HG02571 (cell line): ENCODE measurements at regions not wholly inside any gene's neighbourhood (a gene's known extent, or its start where the extent isn't known, plus 50 kb on each side); places are given as distances from the start of the nearest gene placed in this dataset.
"Not testable (repeated sequence)": the region's sequence is repeated elsewhere in the genome, so short reads cannot be mapped to it uniquely, and the experiment has no call there.

Experiments
- ATAC-seq: cut with Tn5 transposase; IDR thresholded peaks from one replicate; pipeline ENCODE4 v1.9.1; 2021; ENCODE audit warnings: mild to moderate bottlenecking, moderate library complexity; ENCODE audit not compliant: unreplicated experiment

DNA sequence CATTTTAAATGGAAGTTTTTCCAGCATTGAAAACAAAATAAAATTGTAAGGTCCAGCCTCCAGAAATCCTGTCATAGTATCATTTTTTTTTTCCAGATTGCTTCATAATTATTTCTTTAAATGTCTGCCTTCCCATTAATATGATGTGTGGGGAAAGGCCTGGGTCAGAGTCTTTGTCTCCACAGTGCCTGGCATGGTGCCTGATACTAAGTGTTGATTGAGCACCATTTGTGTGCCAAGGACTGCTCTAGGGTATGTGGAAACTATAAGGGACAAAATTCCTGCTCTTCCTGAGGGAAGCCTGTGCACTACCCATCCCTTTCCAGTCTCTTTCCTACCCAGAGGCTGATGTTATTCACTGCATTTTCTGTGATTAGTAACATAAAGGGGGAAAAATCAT, 53.1 kb upstream of the BEND4 start:
- no peak for ATAC-seq

DNA sequence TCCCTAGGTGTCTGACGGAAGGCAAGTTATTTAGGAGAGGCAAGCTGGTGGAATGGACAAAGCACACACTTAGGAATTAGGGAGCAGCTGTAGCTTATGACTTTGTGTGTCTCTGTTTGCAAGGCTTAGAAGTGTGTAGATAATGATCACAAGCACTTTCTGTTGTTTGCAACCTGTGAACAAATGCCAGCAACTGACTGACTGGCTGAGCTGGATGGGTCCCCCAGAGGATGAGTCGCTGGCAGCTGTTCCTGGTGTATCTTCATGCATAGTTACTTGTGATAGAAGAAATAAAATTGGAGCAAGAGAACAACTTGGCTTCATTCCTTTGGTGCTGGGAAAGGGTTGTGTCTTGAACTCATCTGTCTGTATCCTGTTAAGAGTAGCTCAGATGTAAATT, 64.2 kb upstream of the BEND4 start:
- ATAC-seq: no peak

DNA sequence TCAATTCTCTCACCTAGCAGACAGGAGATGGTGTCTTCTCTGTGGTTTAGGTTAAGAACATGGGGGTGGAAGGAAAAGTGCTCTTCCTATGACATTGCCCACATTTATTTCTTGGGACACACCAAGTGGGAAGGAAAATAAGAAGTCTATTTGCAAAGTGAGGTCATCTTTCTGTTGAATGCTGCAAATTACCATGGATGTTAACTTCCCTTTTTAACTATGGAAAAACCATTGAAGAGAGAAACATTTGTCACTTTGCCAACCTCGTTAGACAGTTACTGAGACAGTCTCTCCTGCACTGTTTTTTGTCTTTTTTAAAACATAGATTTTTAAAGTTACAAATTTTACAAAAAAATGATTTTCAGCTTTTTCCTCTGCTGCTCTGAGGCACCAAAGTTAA, 72.8 kb upstream of the BEND4 start:
- ATAC-seq: no peak

GRCh38 chr4:42234817-42235216, 82.4 kb upstream of the BEND4 start:
- ATAC-seq: no peak

DNA sequence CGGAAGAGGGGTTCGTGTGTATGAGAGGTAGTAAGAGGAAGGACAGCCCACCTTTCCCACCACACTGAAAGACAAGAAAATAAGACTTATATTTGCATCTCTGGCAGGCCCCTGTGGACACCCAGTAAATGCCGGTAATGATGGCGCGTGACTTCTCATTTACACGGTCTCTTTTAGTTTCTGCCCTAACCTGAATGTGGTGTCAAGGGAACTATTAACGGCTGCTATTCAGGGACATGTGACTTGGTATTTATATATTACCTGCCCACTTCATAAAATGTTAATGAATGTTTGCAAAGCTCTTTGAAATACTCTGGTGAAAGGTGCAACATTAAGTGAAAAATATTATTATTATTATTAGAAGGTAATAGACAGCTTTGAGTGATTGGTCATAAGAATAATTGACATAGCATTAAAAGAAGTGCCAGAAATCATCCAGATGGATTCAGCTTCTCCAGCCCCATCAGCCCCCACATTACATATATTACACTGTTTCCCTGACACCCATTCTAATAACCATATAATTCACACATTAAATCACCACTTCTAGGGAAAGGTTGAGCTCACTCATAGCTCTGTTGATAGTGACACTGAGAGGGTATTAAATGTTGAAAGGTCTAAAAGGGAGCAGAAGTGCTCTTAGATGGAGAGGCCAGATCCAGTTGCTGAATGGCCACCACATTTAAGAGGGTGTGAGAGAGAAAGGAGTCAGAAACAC, 83.0 kb upstream of the BEND4 start:
- ATAC-seq: no peak

GRCh38 chr4:42237010-42237409, 84.6 kb upstream of the BEND4 start:
- ATAC-seq: no peak

GRCh38 chr4:42237451-42237850, 85.0 kb upstream of the BEND4 start:
- no peak for ATAC-seq

- ATAC-seq: no peak
These were observed 96.5 kb upstream of the BEND4 start for GRCh38 chr4:42248972-42249371.

GRCh38 chr4:42252315-42252714, 99.9 kb upstream of the BEND4 start:
- no peak for ATAC-seq

DNA sequence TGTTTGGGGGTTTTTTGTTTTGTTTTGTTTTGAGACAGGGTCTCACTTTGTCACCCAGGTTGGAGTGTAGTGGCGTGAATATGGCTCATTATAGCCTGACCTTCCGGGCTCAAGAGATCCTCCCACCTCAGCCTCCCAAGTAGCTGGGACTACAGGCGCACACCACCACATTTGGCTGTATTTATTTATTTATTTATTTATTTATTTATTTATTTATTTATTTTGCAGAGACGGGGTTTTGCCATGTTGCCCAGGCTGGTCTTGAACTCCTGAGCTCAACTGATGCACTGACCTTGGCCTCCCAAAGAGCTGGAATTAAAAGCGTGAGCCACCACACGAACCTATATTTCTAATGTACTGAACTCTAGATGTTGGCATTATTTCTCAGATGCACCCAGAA, 105.2 kb upstream of the BEND4 start:
- ATAC-seq: not testable (repeated sequence)

- ATAC-seq: no peak
These were observed 110.4 kb upstream of the BEND4 start for GRCh38 chr4:42262701-42263490.

DNA sequence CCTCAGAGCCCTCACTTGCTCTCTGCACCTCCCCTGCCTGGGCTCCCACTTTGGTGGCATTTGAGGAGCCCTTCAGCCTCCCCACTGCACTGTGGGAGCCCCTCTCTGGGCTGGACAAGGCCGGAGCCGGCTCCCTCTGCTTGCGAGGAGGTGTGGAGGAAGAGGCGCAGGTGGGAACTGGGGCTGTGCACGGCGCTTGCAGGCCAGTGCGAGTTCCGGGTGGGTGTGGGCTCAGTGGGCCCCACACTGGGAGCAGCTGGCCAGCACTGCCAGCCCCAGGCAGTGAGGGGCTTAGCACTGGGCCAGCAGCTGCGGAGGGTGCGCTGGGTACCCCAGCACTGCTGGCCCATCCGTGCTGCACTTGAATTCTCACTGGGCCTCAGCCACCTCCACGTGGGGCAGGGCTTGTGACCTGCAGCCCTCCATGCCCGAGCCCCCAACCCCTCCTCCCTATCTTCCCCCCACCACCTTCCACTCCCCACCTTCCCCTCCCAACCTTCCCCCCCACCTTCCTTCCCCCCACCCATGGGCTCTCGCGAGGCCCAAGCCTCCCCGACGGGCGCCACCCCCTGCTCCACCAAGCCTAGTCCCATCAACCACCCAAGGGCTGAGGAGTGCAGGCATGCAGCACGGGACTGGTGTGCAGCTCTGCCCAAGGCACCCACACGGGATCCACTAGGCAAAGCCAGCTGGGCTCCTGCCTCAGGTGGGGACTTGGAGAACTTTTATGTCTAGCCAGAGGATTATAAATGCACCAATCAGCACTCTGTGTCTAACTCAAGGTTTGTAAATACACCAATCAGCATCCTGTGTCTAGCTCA, 113.5 kb upstream of the BEND4 start:
- no peak for ATAC-seq

DNA sequence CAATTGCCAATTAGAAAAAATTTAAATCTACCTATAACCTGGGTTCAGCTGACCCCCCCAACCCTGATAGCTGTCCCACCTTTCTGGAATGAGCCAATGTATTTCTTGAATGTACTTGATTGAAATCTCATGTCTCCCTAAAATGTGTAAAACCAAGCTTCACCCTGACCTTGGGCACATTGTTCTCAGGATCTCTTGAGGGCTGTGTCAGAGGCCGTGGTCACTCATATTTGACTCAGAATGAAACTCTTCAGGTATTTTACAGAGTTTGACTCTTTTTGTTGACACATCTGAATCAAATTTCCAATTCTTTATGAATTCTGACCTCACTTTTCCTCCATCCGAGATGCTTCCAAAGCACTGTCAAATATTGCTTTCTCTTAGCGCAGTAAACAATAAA, 115.3 kb upstream of the BEND4 start:
- no peak for ATAC-seq

DNA sequence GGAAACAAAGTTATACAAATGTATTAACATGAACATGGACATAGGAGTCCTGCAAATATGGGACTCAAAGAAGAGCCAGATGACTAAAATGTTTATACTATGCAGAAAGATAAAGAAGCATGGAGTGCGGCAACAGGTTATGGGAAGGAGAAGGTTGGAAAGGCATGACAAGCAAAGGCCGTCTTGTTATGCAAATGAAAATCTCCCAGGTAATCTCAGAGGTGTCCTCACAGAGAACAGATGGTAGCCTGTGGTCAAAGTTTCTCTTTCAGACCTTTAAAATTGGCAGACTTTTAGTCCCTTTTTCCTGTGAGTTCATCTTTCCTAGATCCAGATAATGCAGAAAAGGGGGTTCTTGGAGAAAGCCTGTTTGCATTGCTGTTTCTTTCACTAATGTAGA, 116.4 kb upstream of the BEND4 start:
- ATAC-seq: peak; percentile 53

DNA sequence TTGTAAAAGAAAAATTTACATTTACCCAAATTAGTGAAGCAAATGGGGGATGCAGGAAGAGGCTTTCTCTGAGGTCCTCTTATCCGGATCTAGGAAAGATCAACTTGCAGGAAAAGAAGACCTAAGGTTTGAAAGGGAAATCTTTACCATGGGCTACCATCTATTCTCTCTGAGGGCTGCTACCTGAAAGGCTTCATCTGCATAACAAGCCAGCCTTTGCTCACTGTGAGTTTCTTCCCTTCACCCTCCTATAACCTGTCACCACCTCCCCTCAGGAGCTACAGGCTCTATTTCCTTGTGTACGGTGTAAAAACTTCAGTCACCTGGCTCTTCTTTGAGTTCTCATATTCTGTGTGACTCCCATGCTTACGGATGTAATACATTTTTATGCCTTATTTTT, 118.6 kb upstream of the BEND4 start:
- ATAC-seq: no peak

GRCh38 chr4:42277291-42277690, 120.0 kb upstream of the SHISA3 start:
- no peak for ATAC-seq

GRCh38 chr4:42278709-42279324, 118.5 kb upstream of the SHISA3 start:
- ATAC-seq: no peak

GRCh38 chr4:42280327-42281095, 116.8 kb upstream of the SHISA3 start:
- ATAC-seq: no peak

DNA sequence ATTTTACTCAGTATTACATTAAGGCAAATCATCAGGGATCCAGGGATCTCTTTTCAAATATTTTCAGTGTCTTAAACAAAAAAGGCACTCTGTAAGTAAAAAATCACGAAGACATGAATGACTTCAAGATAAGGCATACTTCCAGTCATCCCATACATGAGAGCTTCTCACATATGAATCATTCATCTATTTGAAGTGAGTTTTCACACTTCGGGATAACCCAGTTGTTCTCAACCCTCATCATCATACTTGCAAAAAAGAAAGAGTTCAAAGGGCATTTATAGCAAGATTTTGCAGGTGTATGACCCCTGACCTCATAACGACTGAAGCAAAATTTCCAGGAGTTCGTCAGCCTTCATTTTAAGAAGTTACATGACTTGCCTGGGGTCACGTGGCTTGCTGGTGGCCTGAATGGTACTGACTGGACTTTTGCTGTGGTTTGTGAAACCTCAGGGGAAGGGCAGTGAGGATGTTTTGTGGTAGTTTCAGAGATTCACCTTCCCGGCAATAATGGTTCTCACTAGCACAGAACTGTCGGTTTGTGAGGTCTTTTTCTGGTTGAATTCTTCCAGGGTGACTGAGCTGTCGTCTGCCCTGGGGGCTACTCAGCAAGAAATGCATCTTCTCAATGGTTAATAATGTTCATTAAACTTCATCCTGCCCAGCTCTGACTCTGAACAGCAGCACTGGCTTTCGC, 115.8 kb upstream of the SHISA3 start:
- ATAC-seq: peak; percentile 67
